Cerebellar cortex (tissue), 1 donor: ENCODE measurements at regions not wholly inside any gene's neighbourhood (a gene's known extent, or its start where the extent isn't known, plus 50 kb on each side); places are given as distances from the start of the nearest gene placed in this dataset.
"Not testable (repeated sequence)": the region's sequence is repeated elsewhere in the genome, so short reads cannot be mapped to it uniquely, and the experiment has no call there.

ENCODE experiments used
- DNase-seq: peaks from one replicate; pipeline ENCODE4 v3.0.0-alpha.2; 2015; ENCODE audit warnings: low spot score

DNA sequence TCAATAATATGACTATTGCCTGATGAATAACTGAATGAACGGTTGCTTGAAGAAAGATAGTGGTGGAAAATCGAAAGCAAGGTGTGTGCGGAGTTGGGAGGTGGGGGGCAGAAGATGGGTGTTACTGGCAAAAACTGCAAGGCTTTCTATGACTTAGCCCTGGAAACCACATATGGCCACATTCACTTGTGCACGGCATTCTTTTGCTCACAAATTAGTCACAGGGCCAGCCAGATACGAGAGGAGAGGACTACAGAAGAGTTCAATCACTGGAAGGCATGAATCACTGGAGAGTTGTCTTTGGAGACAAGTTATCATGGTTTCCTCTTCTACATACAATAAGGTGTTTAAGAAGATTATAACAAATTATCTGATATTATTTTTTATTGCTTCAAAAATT lies 626.5 kb upstream of the CPEB2 start:
- DNase-seq = no peak

DNA sequence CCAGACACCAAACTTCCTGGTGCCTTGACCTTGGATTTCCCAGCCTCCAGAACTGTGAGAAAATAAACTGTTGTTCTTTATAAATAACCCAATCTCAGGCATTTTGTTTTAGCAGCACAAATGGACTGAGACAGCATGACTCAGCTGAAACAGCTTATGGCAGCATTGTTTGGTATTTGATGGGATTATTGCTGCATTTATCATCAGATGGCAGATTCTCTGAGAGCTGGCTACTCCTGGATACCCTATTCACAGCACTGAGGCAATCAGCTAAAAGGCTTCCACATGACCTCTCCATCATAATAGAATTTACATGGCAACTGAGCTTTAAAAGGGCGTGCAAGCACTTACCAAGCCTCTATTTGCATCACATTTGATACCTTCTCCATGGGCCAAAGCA lies 623.1 kb upstream of the CPEB2 start:
- no peak for DNase-seq

- DNase-seq = no peak
Measured at GRCh38 chr4:14383652-14384051, 618.6 kb upstream of the CPEB2 start.

- no peak for DNase-seq
Measured at GRCh38 chr4:14384824-14385223, 617.5 kb upstream of the CPEB2 start.

GRCh38 chr4:14386196-14386595 lies 616.1 kb upstream of the CPEB2 start:
- DNase-seq = no peak

- no peak for DNase-seq
Measured at GRCh38 chr4:14387647-14388046, 614.6 kb upstream of the CPEB2 start.

DNA sequence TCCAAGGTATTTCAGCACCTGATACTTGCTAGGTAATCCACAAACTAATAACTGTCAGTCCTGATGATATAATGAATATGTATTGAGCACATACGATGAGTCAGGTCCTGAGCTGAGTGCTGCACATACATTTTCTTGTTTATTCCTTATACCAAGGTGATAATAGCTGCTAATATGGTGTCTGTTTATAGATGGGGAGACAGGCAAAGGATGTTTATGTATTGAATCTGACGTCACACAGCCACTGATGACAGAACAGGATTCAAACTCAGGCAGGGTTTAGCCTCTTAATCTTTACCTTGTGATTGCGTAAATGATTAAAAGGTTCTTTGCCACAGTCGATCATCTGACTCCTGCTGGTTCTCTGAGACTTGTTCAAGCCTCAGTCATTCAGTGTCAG lies 609.9 kb upstream of the CPEB2 start:
- DNase-seq = no peak

DNA sequence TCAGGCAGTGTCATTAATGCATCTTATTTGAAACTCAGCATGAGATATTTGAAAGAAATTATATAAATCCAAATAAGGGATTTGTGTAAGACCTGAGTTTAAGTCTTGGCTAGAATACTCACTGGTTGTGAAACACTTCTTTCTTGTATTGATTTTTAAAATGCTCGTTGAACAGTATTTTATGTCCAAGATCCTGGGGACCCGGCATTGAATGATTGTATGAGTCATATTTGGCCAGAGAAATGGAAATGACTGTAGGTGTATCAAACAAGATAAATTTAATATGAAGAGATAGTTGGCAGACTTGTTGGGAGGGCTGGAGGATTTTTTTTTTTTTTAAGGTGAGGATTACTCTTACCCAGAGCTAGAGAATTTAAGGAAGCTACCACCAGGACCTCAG lies 606.1 kb upstream of the CPEB2 start:
- no peak for DNase-seq

GRCh38 chr4:14399848-14400247 lies 602.4 kb upstream of the CPEB2 start:
- DNase-seq = no peak

DNA sequence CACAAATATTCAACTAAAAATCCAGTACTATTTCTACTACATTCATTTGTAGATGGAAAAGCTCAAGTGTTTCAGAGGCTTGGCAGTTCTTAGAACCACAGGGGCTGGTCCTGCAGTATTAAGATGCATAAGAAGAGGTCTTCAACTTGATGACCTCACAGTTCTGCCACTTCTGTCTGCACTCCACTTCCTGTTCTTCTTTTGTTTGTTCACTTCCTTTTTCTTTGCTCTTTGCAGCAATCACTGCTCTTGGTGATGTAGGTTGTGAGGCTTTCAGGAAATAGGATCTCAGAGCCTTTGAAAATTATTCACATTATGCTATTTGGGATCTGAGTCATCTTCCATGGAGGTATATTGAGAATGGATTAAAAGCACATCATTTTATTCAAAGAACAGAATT lies 602.0 kb upstream of the CPEB2 start:
- no peak for DNase-seq

DNA sequence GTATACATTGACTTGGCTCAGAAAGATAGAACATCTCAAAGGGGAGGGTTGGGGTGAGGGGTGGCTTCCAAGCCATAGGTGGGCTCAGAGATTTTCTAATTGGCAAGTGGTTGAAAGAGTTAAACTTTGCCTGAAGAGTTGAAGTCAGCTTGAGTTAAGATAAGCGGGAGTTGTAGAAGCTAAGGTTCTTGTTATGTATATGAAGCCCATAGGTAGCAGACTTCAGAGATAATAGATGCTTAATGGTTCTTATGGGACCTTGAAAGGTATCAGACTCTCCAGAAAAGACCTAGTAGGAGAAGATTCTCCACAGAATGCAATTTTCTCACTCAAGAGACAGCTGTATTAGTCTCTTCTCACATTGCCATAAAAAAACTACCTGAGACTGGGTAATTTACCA lies 599.1 kb upstream of the CPEB2 start:
- DNase-seq = no peak

DNA sequence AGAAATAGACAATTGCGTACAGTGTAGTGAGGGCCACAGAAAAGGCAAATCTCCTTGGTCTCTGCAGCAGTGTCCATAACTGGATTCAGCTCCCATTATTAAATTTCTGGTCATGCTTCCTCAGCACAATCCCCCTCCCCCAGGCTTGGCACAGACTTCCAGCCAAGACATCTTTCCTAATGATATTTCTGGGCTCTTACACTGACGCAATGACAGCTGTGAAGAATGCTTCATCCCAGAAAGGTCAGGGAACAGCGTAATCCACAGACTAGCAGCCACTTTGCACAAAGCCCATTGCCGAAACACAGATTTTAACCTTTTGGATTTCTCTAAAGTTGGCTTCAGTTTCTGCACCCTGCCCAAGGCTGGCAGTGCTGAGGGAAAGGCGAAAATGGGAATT lies 597.6 kb upstream of the CPEB2 start:
- peak; percentile 3 for DNase-seq

GRCh38 chr4:14410516-14410915 lies 591.8 kb upstream of the CPEB2 start:
- DNase-seq = no peak

- no peak for DNase-seq
Measured at GRCh38 chr4:14415146-14415545, 587.1 kb upstream of the CPEB2 start.

DNA sequence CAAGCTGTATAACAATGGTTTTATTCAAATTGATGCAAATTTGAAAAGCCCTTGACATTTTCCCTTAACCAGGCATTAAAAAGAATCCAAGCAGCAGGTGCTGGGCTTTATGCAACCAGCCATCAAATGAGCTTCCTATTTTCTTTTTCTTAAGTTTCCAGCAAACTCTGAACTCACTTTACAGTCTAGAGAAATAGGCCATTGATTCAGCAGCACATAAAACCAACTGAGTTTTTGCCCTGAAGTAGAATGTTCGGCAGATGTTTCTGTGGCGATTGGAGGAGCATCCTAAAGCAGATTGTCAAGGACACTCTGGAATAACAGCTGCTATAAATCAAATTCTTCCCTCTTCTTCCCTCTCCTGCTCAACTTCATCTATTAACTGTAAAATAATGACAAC lies 582.8 kb upstream of the CPEB2 start:
- DNase-seq = no peak

DNA sequence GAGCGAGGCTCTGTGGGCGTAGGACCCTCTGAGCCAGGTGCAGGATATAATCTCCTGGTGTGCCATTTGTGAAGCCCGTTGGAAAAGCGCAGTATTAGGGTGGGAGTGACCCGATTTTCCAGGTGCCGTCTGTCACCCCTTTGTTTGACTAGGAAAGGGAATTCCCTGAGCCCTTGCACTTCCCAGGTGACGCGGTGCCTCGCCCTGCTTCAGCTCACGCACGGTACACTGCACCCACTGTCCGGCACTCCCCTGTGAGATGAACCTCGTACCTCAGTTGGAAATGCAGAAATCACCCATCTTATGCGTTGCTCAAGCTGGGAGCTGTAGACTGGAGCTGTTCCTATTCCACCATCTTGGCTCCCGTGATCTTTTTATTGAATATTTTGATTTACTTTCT lies 576.0 kb upstream of the CPEB2 start:
- DNase-seq = not testable (repeated sequence)

DNA sequence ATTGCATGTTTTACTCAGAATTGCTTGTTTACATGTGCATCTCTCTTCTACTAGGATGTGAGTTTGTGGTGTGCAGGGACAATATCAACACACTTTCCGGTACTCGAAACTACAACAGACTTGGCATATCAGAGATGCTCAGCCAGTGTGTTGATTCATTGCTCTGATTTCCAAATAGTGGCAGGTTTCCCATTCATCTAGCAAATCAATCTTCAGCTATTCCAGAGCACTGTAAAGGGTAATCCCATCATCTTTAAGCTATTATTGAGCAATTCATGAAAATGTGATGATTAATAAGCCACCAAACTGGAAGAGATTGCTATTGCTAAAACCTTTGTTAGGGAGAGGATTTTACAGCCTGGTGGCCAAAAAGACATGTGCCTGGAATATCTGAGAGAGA lies 574.2 kb upstream of the CPEB2 start:
- DNase-seq = no peak

DNA sequence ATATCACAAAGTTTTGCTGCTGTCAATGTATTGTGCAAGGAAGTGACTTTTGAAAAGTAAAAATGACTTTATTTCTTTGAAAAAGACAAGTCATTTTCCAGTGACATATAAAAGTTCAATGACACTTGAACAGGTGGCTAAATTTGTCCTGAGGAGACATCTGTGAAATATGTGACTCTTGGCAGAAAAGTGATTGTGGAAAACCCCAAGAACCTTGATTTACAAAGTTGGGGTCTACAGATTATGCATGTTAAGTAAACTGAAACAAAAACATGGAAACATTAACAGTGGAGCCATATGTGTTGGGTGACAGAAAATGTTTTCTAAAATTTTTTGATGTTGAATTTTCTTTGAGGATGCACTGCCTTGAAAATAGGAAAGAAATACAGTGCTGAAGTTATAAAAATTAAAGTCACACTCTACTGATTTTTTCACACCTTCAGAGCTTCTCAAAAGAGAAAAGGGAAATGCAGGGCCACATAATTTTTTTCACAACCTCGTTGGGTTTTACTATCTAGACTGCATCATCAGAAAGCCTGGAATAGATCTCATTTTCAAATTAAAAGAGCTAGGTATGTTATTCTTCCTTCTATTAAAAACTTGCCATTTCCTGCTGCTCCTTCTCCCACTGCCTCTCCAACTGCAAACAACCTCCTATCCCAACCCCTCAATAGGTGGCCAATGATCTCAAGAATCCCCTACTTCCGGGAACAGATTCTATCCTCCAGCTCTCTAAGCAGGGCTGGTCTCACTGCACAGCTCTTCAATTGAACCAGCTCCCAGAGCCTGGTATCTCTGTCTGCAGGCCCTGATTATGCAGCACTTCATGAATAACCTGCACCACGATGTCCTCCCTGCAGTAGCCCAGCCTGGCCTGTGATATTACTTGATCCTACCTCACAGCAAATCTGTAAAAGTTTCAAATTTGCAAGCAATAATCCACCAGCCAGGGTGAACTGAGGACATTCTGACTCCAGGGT lies 570.8 kb upstream of the CPEB2 start:
- no peak for DNase-seq

DNA sequence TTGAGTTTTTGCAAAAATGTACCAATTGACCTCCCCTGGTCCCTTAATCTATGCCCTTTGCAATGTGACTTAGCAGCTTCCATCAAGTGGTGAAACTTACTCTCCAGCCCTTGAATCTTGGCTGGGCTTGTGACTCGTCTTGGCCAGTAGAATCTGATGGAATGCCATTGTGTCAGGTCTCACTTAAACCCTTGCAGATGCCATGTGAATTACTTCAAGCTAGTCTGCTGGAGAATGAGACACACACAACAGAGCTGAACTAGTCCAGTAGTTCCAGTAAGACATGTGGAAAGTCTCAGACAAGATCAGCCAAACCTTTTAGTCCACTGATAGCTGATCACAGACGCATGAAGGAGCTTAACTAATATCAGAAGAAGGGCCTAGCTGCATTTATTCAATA lies 567.8 kb upstream of the CPEB2 start:
- no peak for DNase-seq

DNA sequence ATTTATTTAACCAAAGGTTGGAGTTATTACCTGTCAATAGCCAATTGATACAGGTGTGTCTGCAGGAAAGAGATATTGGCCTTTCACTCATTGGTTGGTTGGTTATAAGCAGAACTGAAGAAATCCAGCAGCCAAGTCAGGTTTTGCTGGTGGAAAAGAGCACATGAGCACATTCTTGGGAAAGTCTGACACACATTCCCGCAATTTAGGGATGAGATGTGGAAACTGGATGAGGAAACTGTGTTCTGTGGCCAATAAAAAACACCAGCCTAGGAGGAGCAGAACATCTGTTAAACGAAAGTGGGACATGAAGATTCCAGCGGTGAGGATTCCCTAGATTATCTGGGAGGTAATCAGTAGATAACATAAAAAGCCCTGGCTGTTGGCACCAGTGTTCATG lies 567.4 kb upstream of the CPEB2 start:
- DNase-seq = no peak

DNA sequence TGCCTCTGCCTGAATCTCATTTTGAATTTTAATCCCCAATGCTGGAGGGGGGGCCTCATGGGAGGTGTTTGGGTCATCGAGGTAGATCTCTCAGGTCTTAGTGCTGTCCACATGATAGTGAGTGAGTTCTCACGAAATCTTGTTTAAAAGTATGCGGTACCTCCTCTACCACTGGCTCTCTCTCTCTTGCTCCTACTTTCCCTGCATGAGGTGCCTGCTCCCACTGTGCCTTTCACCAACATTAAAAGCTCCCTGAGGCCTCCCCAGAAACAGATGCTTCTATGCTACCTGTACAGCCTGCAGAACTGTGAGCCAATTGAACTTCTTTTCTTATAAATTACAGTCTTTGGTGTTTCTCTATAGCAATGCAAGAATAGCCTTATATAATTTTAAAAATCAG lies 560.7 kb upstream of the CPEB2 start:
- no peak for DNase-seq

GRCh38 chr4:14445882-14446281 lies 556.4 kb upstream of the CPEB2 start:
- no peak for DNase-seq

DNA sequence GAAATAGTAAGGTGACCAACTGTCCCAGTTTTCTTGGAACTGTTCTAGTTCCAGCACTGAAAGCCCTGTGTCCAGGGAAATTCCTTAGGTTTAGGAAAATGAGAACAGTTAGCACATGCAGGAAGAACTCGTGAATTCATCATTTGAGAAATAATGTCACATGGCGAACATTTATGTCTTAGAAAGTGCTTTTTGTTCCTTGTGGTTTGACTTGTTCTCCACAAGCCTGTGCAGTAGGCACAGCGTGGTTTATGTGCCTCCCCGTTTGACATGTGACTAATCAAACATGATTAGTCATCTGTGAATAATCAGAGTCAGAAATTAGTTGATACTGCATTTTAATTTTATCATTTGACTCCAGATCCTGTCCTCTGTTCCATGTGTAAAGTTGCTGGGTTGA lies 556.0 kb upstream of the CPEB2 start:
- no peak for DNase-seq

- no peak for DNase-seq
Measured at GRCh38 chr4:14446904-14447303, 555.4 kb upstream of the CPEB2 start.
